AG09309 (cell line): ENCODE measurements at regions not wholly inside any gene's neighbourhood (a gene's known extent, or its start where the extent isn't known, plus 50 kb on each side); places are given as distances from the start of the nearest gene placed in this dataset.
"Not testable (repeated sequence)": the region's sequence is repeated elsewhere in the genome, so short reads cannot be mapped to it uniquely, and the experiment has no call there.

Experiments used
- DNase-seq: peaks from one replicate; pipeline ENCODE4 v3.0.0-alpha.2; 2010; ENCODE audit warnings: low read depth
- H3K4me3 ChIP-seq: 2 replicates; pipeline ENCODE4 v1.5.1; 2011; ENCODE audit warnings: mild to moderate bottlenecking, low read depth, low read length, moderate library complexity; ENCODE audit not compliant: control insufficient read depth
- TF ChIP-seq, protein P1 (sequence below): IDR thresholded peaks from 2 replicates; pipeline ENCODE4 v1.5.1; 2011; ENCODE audit warnings: mild to moderate bottlenecking, low read depth, low read length, inconsistent platforms; ENCODE audit not compliant: insufficient read depth, control insufficient read depth; ENCODE audit errors: missing control alignments

DNA sequence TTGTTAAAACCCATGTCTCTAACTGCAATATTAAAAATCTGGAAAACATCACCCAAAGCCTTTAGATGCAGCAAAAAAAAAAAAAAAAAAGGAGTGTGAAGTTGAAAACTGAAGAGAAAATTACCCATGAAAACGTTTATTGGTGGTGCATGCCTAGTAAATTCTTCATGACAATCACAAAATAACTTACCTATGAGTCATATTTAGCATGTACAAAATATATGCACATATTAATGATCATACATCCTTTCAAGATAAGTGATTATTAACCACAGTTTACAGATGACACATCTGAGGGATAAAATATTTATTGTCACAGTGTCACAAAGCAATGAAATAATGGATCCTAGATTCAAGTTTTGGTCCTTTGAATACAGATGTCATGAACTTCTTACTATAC lies 505.2 kb upstream of the NR5A2 start:
- no peak overlapping the region for H3K4me3 ChIP-seq
- peak; percentile 24 for DNase-seq
- TF ChIP-seq, protein P1, sequence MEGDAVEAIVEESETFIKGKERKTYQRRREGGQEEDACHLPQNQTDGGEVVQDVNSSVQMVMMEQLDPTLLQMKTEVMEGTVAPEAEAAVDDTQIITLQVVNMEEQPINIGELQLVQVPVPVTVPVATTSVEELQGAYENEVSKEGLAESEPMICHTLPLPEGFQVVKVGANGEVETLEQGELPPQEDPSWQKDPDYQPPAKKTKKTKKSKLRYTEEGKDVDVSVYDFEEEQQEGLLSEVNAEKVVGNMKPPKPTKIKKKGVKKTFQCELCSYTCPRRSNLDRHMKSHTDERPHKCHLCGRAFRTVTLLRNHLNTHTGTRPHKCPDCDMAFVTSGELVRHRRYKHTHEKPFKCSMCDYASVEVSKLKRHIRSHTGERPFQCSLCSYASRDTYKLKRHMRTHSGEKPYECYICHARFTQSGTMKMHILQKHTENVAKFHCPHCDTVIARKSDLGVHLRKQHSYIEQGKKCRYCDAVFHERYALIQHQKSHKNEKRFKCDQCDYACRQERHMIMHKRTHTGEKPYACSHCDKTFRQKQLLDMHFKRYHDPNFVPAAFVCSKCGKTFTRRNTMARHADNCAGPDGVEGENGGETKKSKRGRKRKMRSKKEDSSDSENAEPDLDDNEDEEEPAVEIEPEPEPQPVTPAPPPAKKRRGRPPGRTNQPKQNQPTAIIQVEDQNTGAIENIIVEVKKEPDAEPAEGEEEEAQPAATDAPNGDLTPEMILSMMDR: no peak

DNA sequence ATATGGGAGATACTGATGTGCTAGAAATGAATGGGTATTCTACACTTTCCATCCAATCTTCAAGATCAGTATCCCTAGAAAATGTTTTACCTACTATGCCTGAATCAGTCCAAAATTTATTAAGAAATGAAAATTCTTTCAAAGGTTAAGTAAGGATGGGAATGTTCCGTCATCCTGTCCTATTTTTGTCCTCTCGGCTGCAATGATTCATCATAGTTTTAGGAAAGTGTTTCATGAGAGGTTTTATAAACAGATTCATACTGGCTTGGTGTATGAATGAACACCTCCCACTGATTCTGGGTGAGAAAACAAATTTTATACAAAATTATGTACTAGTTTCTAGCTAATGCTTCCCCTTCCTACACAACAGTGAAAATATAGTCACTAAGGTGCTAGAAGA lies 504.6 kb upstream of the NR5A2 start:
- TF ChIP-seq, protein P1: no peak
- DNase-seq: peak; percentile 28
- H3K4me3 ChIP-seq: no peak overlapping the region

DNA sequence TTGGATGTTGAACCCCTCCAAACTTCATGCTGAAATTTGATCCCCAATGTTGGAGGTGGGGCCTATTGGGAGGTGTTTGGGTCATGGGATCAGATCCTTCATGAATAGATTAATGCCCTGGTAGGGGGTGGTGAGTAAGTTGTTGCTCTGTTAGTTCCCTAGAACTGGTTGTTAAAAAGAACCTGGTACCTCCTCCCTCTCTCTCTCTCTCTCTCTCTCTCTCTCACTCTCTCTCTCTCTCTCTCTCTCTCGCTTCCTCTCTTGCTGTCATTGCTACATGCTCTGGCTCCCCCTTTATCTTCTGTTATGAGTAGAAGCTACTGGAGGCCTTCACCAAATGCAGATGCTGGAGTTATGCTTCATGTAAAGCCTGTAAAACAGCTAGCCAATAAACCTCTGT lies 498.2 kb upstream of the NR5A2 start:
- DNase-seq: no peak
- TF ChIP-seq, protein P1: no peak
- H3K4me3 ChIP-seq: no peak overlapping the region

DNA sequence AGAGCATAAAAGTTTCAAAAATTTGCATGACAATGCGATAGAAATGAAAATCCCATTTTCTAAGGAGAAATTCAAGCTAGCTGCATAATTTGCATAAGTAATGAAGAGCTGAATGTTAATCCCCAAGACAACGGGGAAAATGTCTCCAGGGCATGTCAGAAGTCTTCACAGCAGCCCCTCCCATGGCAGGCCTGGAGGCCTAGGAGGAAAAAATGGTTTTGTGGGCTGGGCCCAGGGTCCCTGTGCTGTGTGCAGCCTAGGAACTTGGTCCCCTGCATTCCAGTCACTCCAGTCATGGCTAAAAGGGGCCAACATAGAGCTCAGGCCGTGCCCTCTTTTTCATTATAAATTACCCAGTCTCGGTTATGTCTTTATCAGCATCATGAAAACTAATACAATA lies 494.1 kb upstream of the NR5A2 start:
- not testable (repeated sequence) for H3K4me3 ChIP-seq, DNase-seq

DNA sequence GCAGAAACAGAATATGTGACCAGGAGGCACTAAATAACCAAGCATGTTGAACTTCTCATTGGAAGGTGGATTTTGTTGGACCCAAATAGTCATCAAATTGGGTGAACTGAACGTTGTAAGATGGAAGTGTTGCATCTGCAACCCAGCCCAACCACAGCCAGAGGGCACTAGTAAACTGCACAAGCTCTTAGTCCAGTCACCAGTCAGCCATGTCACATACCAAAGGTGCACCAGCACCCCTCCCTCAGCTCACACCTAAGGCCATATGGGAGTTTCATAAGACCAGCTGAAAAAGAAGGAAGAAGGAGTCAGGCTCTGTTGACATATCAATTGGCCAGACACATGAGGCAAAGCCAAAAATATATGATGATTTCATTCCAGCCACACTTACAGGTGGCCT lies 481.7 kb upstream of the NR5A2 start:
- no peak for DNase-seq
- H3K4me3 ChIP-seq: no peak overlapping the region
- TF ChIP-seq, protein P1: peak; percentile 21

DNA sequence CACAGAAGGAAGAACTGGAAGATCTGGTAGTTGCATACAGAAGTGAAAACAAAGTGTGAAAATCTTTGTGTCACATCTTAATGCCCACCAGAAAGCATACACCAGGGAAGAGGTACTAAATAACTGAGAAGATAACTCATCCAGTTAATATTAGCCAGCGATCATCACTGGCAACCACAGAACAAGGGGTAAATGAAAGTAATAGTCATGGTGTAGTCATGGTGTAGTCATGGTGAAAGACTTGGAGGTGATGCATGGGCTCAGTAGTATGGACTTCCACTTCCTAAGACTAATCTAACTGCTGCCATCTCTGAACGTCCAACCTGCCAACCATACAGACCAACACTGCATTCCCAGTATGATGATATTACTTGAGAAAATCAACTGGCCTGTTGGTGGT lies 481.2 kb upstream of the NR5A2 start:
- H3K4me3 ChIP-seq: no peak overlapping the region
- DNase-seq: no peak
- TF ChIP-seq, protein P1: no peak

DNA sequence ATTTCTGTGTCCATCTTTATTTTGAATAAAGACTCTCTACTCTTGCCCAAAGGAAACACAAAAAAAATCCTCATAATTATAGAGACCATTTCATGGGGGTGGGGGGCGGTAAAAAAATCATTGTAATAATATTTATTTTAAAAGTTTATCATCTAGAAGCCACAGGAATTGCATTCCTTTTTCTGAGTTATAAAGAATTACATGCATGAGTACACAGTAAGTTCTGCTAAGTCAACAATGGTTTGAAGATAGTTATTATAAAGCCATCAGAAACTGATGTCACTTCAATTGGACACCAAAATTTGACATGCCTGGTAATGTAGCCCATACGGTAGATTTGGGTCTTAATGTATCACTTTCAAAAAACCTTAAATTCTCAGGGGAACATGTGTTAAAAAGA lies 478.1 kb upstream of the NR5A2 start:
- H3K4me3 ChIP-seq: no peak overlapping the region
- no peak for DNase-seq
- TF ChIP-seq, protein P1: no peak
